Caco-2 (cell line): ENCODE measurements at regions not wholly inside any gene's neighbourhood (a gene's known extent, or its start where the extent isn't known, plus 50 kb on each side); places are given as distances from the start of the nearest gene placed in this dataset.

Experiments used
- BruUV-seq: library from RNA; stranded (reverse); fragments of 400-500 nt; replicated peaks from 2 replicates; lab custom pipeline; 2021; lab: Mats Ljungman, UMichigan
- CTCF ChIA-PET: fragments of 300-600 bp; sonication (Branson Sonifier 250); formaldehyde crosslinking; loops from one replicate; lab custom pipeline; 2022; ENCODE audit warnings: antibody characterized with exemption; lab: Charles Lee
- POLR2A ChIA-PET: fragments of 300-600 bp; sonication (Branson Sonifier 250); formaldehyde crosslinking; loops from one replicate; lab custom pipeline; 2022; ENCODE audit warnings: antibody characterized with exemption; lab: Charles Lee
- DNase-seq, 2 experiments: peaks; one replicate each; pipeline versions ENCODE4 v3.0.0 to v3.0.0-alpha.2; 2020 to 2022
- H3K27me3 ChIP-seq: replicated peaks from 2 replicates; pipeline ENCODE4 v1.6.0; 2011; ENCODE audit warnings: low read length; ENCODE audit not compliant: control insufficient read depth, insufficient read depth
- H3K36me3 ChIP-seq: 2 replicates; pipeline ENCODE4 v1.5.1; 2011; ENCODE audit warnings: low read length; ENCODE audit not compliant: control insufficient read depth, insufficient read depth
- H3K4me1 ChIP-seq: fragments of 250-450 bp; sonication (Bioruptor Pico); 2 replicates; pipeline ENCODE4 v1.5.1; 2020; ENCODE audit warnings: mild to moderate bottlenecking
- H3K4me3 ChIP-seq: 2 replicates; pipeline ENCODE4 v1.5.1; 2011; ENCODE audit warnings: low read depth, mild to moderate bottlenecking, control low read depth, low read length
- H3K9me3 ChIP-seq: fragments of 250-450 bp; sonication (Bioruptor Pico); 2 replicates; pipeline ENCODE4 v1.5.1; 2020; ENCODE audit warnings: mild to moderate bottlenecking, moderate library complexity
- H3K27ac Mint-ChIP-seq: one replicate; pipeline ENCODE4 v1.8.0; 2022; ENCODE audit warnings: mixed read lengths; ENCODE audit not compliant: unreplicated experiment
- H3K27me3 Mint-ChIP-seq: one replicate; pipeline ENCODE4 v1.8.0; 2022; ENCODE audit warnings: mixed read lengths; ENCODE audit not compliant: insufficient read depth, unreplicated experiment
- H3K36me3 Mint-ChIP-seq: one replicate; pipeline ENCODE4 v1.8.0; 2022; ENCODE audit warnings: mild to moderate bottlenecking, mixed read lengths; ENCODE audit not compliant: insufficient read depth, unreplicated experiment
- H3K4me1 Mint-ChIP-seq: one replicate; pipeline ENCODE4 v1.8.0; 2022; ENCODE audit warnings: low read depth, mixed read lengths; ENCODE audit not compliant: unreplicated experiment
- H3K4me3 Mint-ChIP-seq: one replicate; pipeline ENCODE4 v1.8.0; 2022; ENCODE audit warnings: mild to moderate bottlenecking, moderate library complexity, mixed read lengths; ENCODE audit not compliant: unreplicated experiment
- H3K9me3 Mint-ChIP-seq: one replicate; pipeline ENCODE4 v1.8.0; 2022; ENCODE audit warnings: mixed read lengths; ENCODE audit not compliant: unreplicated experiment
- intact Hi-C: fragments of 100-400 bp; cut with micrococcal nuclease; formaldehyde crosslinking; loops from one replicate; pipeline ENCODE4 v1.10.0; 2022; ENCODE audit not compliant: unreplicated experiment
- TF ChIP-seq, protein P1 (sequence below), 2 experiments: fragments of 200-600 bp in 1 of 2; IDR thresholded peaks; 1 replicate in 1 of 2; 2 replicates in 1 of 2; pipeline versions ENCODE4 v1.5.1 to v1.8.0; 2011 to 2022; ENCODE audit warnings: antibody characterized with exemption in 1 of 2, control low read depth in 1 of 2, inconsistent platforms in 1 of 2, low read depth in 1 of 2, low read length in 1 of 2, mild to moderate bottlenecking in 1 of 2, moderate library complexity in 1 of 2; ENCODE audit not compliant: insufficient read depth in 1 of 2, severe bottlenecking in 1 of 2, unreplicated experiment in 1 of 2

DNA sequence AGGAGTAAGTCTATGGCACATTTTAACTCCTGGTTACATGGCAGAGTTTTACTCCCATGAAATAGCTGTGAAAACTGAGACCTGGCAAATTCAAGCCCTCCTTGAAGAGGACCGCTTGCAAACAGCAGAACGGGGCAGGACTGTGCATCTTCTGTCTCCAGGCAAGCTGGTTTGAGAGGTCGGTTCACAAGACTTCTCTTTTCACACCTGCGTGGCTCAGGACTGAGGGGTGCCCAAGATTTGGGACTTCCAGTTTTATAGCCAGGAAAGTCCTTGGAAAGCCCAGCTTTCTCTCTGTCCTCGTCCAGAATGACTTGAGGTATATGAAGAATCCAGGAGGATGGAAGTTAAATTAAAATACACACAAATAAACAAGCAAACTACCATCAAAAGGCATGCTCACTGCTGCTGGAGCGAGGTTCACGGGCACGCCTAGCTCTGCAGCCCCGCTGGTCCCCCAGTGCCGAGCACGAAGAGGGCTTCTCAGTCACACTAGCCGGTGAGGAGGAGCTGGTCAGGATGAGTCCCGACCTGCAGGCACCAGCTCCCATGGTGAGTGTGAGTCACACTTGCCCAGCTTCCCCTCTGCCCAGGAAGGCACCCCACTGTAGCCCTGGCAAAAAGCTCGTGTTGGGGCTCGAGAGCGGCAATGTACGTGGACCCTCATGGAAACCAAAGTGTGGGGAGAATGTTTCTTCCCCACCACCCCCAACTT lies 1382.4 kb downstream of the BRD1 start:
- no peaks in the 10 kb centered on the region for H3K36me3 Mint-ChIP-seq
- H3K4me3 Mint-ChIP-seq, result no peak overlapping the region
- BruUV-seq, result no TSS peak
- H3K27ac Mint-ChIP-seq, result no peak overlapping the region
- Histone ChIP-seq H3K4me1 (no peaks in the 10 kb centered on the region), H3K27me3 (no peaks in the 10 kb centered on the region), H3K36me3 (no peaks in the 10 kb centered on the region), H3K9me3 (no peaks in the 10 kb centered on the region), H3K4me3 (no peak overlapping the region)
- H3K4me1 Mint-ChIP-seq, result no peaks in the 10 kb centered on the region
- intact Hi-C loops, result no loop called here
- DNase-seq, result no peak
- TF ChIP-seq, protein P1, sequence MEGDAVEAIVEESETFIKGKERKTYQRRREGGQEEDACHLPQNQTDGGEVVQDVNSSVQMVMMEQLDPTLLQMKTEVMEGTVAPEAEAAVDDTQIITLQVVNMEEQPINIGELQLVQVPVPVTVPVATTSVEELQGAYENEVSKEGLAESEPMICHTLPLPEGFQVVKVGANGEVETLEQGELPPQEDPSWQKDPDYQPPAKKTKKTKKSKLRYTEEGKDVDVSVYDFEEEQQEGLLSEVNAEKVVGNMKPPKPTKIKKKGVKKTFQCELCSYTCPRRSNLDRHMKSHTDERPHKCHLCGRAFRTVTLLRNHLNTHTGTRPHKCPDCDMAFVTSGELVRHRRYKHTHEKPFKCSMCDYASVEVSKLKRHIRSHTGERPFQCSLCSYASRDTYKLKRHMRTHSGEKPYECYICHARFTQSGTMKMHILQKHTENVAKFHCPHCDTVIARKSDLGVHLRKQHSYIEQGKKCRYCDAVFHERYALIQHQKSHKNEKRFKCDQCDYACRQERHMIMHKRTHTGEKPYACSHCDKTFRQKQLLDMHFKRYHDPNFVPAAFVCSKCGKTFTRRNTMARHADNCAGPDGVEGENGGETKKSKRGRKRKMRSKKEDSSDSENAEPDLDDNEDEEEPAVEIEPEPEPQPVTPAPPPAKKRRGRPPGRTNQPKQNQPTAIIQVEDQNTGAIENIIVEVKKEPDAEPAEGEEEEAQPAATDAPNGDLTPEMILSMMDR (IDR thresholded peaks at IDR 0.05; ENCODE audit: insufficient read depth in 1 of 2, low read depth in 1 of 2, low read length in 1 of 2, severe bottlenecking in 1 of 2, unreplicated experiment in 1 of 2), result no peak
- ChIA-PET CTCF (no interaction called here), POLR2A (interaction anchor here (0.6 kb wide), 1 partner anchor 101 kb away, joined by 7 read pairs; no protein-coding TSS in a partner anchor)
- H3K27me3 Mint-ChIP-seq, result peaks cover 6% of the 10 kb centered on the region
- H3K9me3 Mint-ChIP-seq, result no peaks in the 10 kb centered on the region

DNA sequence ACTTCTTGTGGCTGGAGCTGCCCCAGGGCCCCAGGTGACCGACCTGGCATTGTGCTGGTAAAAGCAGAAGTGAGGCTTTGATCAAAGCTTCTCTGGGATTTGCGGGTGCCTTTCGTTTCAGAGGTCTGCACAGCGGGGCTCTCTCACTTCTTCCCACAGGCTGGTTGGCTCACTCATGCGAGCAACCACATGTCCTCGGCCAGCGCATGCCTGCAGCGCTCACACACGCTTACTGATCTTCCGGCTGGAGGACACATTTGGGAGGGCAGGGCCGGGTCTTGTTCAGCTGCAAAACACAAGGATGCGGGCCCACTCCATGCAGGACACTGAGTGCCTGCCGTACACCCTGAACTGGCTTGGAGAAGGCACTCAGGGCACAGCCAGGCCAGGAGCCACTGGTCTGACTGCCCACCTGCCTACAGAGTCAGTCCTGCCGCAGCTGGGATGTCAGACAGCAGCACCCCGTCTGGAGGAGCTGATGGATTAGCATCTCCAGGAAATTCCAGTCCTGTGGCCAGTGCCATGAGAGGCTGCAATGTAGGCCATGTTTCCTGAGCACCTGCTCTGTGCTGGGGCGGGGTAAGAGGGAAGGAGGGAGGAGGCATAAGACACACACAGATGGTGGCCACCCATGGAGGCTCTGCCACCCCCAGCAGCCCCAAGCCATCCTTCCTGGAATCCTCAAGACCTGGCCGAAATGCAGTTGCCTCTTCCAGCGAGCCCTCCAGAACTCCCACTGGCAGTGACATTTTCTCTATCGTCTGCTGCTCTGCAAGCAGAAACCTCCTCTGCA lies 1383.2 kb downstream of the BRD1 start:
- Mint-ChIP-seq H3K27me3 (peaks cover 6% of the 10 kb centered on the region), H3K4me3 (no peak overlapping the region), H3K4me1 (no peaks in the 10 kb centered on the region), H3K36me3 (no peaks in the 10 kb centered on the region), H3K27ac (no peak overlapping the region), H3K9me3 (no peaks in the 10 kb centered on the region)
- Histone ChIP-seq H3K27me3 (no peaks in the 10 kb centered on the region), H3K9me3 (no peaks in the 10 kb centered on the region), H3K36me3 (no peaks in the 10 kb centered on the region), H3K4me3 (no peak overlapping the region), H3K4me1 (no peaks in the 10 kb centered on the region)
- intact Hi-C loops, result no loop called here
- no TSS peak for BruUV-seq
- TF ChIP-seq, protein P1 (IDR thresholded peaks at IDR 0.05; ENCODE audit: insufficient read depth in 1 of 2, low read depth in 1 of 2, low read length in 1 of 2, severe bottlenecking in 1 of 2, unreplicated experiment in 1 of 2), result no peak
- ChIA-PET POLR2A (interaction anchor here (0.6 kb wide), 1 partner anchor 101 kb away, joined by 7 read pairs; no protein-coding TSS in a partner anchor), CTCF (interaction anchor here (0.6 kb wide), 1 partner anchor 150 kb away, joined by 3 read pairs; no protein-coding TSS in a partner anchor)
- DNase-seq, result no peak

DNA sequence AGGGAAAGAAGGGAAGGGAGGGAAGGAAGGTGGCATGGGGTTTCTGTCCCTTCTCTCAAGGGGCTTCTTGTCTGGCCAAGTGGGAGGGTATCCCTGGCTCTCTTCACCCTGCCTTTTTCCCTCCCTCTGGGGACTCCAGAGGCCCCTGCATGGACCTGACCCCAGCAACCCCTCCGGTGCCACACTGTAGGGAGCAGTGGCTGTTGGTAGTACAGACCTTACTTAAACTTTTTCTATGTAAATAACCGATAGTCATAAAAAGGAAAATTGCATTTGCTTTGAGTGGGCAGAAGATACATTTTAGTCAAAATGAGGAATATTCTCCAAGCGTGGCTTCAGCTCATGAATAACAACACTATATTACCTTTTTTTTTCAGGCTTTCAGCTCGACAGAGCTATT lies 1384.0 kb downstream of the BRD1 start:
- H3K4me3 Mint-ChIP-seq, result no peak overlapping the region
- DNase-seq, result no peak
- ChIA-PET POLR2A (no interaction called here), CTCF (no interaction called here)
- no peaks in the 10 kb centered on the region for H3K9me3 Mint-ChIP-seq
- Histone ChIP-seq H3K27me3 (no peaks in the 10 kb centered on the region), H3K4me1 (no peaks in the 10 kb centered on the region), H3K36me3 (no peaks in the 10 kb centered on the region), H3K9me3 (no peaks in the 10 kb centered on the region), H3K4me3 (no peak overlapping the region)
- H3K36me3 Mint-ChIP-seq, result no peaks in the 10 kb centered on the region
- H3K27ac Mint-ChIP-seq, result no peak overlapping the region
- intact Hi-C loops, result no loop called here
- H3K27me3 Mint-ChIP-seq, result peaks cover 6% of the 10 kb centered on the region
- H3K4me1 Mint-ChIP-seq, result no peaks in the 10 kb centered on the region
- TF ChIP-seq, protein P1 (IDR thresholded peaks at IDR 0.05; ENCODE audit: insufficient read depth in 1 of 2, low read depth in 1 of 2, low read length in 1 of 2, severe bottlenecking in 1 of 2, unreplicated experiment in 1 of 2), result no peak
- no TSS peak for BruUV-seq
